C4-2B (cell line): ENCODE measurements at regions not wholly inside any gene's neighbourhood (a gene's known extent, or its start where the extent isn't known, plus 50 kb on each side); places are given as distances from the start of the nearest gene placed in this dataset.

Experiments used
- ZFX ChIP-seq: fragments of 450-650 bp; IDR thresholded peaks from 2 replicates; pipeline ENCODE4 v1.6.1; 2017
- TF ChIP-seq, protein P1 (sequence below): fragments of 450-650 bp; conservative IDR thresholded peaks from 2 replicates; pipeline ENCODE4 v1.5.1; 2017; ENCODE audit warnings: mild to moderate bottlenecking

DNA sequence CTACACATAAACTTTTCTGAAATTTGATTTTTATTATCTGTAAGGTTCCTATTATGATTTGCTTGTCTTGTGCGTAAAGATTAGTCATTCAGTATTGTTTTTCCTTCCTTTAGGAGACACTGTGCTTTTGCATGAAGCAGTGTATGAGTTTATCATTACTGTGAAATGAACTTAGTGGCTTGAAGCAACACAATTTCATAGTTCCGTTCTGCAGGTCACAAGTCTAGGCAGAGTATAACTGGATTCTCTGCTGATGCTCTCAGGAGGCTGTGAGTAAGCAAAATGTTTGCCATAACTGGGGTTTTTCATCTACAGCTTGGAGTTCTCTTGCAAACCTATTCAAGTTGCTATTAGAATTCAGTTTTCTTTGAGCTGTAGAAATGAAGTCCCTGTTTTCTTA lies 1136.1 kb downstream of the OTOL1 start:
- TF ChIP-seq, protein P1, sequence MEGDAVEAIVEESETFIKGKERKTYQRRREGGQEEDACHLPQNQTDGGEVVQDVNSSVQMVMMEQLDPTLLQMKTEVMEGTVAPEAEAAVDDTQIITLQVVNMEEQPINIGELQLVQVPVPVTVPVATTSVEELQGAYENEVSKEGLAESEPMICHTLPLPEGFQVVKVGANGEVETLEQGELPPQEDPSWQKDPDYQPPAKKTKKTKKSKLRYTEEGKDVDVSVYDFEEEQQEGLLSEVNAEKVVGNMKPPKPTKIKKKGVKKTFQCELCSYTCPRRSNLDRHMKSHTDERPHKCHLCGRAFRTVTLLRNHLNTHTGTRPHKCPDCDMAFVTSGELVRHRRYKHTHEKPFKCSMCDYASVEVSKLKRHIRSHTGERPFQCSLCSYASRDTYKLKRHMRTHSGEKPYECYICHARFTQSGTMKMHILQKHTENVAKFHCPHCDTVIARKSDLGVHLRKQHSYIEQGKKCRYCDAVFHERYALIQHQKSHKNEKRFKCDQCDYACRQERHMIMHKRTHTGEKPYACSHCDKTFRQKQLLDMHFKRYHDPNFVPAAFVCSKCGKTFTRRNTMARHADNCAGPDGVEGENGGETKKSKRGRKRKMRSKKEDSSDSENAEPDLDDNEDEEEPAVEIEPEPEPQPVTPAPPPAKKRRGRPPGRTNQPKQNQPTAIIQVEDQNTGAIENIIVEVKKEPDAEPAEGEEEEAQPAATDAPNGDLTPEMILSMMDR: no peak
- TF ChIP-seq ZFX: no peak
